Upper lobe of left lung (tissue), 6 donors: ENCODE measurements at regions not wholly inside any gene's neighbourhood (a gene's known extent, or its start where the extent isn't known, plus 50 kb on each side); places are given as distances from the start of the nearest gene placed in this dataset.

Experiments
- ATAC-seq, 2 donors: fragments of 200-7000 bp; cut with Tn5 transposase; one replicate each; pipeline ENCODE4 v1.9.1; 2022; ENCODE audit warnings: mild to moderate bottlenecking in 2 of 2, moderate library complexity in 2 of 2; ENCODE audit not compliant: low FRiP score in 2 of 2
- DNase-seq, 2 donors: peaks; one replicate each; pipeline ENCODE4 v3.0.0-alpha.2; 2019 to 2020
- H3K27ac ChIP-seq, 4 donors: fragments of 200-600 bp; sonication (generic); one replicate each; pipeline ENCODE4 v1.5.1; 2016 to 2019
- H3K27me3 ChIP-seq, 4 donors: fragments of 200-600 bp; sonication (generic); one replicate each; pipeline ENCODE4 v1.5.1; 2017 to 2019
- H3K36me3 ChIP-seq, 4 donors: fragments of 200-600 bp; sonication (generic); one replicate each; pipeline ENCODE4 v1.5.1; 2016 to 2019
- H3K4me1 ChIP-seq, 4 donors: fragments of 200-600 bp; sonication (generic); one replicate each; pipeline ENCODE4 v1.5.1; 2018 to 2019
- H3K4me3 ChIP-seq, 4 donors: fragments of 200-600 bp; sonication (generic); one replicate each; pipeline ENCODE4 v1.5.1; 2017 to 2019; ENCODE audit warnings: mild to moderate bottlenecking in 2 of 4, moderate library complexity in 1 of 4
- H3K9me3 ChIP-seq, 4 donors: fragments of 200-600 bp; sonication (generic); one replicate each; pipeline ENCODE4 v1.5.1; 2018 to 2019
- EP300 ChIP-seq, 4 donors: sonication (generic); formaldehyde crosslinking; IDR thresholded peaks; one replicate each; pipeline ENCODE4 v1.5.1; 2017; ENCODE audit warnings: antibody characterized with exemption in 4 of 4, control low read depth in 2 of 4
- POLR2A ChIP-seq, 4 donors: fragments of 450-650 bp; IDR thresholded peaks; one replicate each; pipeline ENCODE4 v1.5.1; 2016 to 2017; ENCODE audit warnings: antibody characterized with exemption in 4 of 4, mild to moderate bottlenecking in 2 of 4
- POLR2AphosphoS5 ChIP-seq, 2 donors: sonication (generic); formaldehyde crosslinking; IDR thresholded peaks; one replicate each; pipeline ENCODE4 v1.5.1; 2017; ENCODE audit warnings: antibody characterized with exemption in 2 of 2
- WGBS, 2 donors: methylation state at CpG; one replicate each; pipeline ENCODE4 v1.1.5; 2017 to 2018; 5-methylcytosine and 5-hydroxymethylcytosine counted together
- TF ChIP-seq, protein P1 (sequence below), 6 experiments: fragments of 450-650 bp in 4 of 6; fragments of 200-600 bp in 2 of 6; sonication (generic) in 2 of 6; IDR thresholded peaks; one replicate each; pipeline ENCODE4 v1.5.1; 2016 to 2019; ENCODE audit warnings: antibody characterized with exemption in 6 of 6
- donor health status: DM: no; HTN: no; CAD: no; lungs with moderate emphysema.
- donor health status: DM: no; HTN: yes; CAD: no; lungs with severe emphysema.

DNA sequence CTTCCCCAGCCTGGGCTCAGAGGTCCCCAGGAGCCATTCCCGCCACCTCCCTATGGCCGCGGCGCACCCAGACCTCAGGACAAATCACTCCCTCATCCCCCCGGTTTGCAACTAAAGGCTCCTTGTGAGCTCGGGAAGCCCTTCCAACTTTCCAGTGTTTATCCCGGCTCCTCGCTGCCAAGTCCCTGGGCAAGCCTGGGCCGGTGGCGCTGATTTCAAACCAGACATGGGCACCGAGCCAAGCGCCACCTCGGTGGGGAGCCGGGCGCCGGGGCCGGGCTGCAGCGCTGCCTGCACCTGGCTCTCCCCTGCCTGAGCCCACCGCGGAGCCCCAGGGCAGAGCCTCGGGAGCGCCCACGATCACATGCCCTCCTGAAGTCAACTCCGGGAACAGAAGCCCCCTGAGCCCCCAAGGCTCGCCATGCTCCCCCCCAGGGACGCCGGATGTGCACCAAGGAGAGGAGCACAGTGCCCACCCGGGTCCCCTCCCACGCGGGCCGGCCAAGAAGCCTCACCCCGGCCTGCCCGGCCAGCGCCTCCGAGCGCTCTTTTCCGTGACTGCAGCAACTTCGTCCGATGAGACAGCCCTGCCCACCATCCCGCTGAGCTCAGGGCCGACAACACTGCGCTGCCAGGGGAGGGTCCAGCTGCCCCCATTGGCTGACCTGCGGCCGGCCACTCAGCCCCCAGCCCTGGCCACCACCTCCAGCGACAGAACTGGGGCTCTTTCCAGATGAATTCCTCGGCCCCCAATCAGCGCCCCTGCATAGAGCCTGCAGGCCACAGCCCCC, 50.0 kb downstream of the NCOR2 start:
- WGBS, 2 donors: 14 to 16% methylated on average over 7 to 40 of the region's 47 CpGs
- Histone ChIP-seq H3K36me3 (peaks cover 0 to 5% (median 1%) of the 10 kb centered on the region in 4 donors), H3K4me3 (peak overlapping the region; percentile 14 to 54 (median 40)), H3K27me3 (no peaks in the 10 kb centered on the region), H3K27ac (peak overlapping the region; percentile 86 to 95 (median 90)), H3K4me1 (peaks cover 67 to 86% (median 73%) of the 10 kb centered on the region in 4 donors), H3K9me3 (no peaks in the 10 kb centered on the region)
- DNase-seq: peak; percentile 83 to 90
- ATAC-seq: peak in 1 of 2 donors; percentile 8
- TF ChIP-seq EP300 (IDR thresholded peaks at IDR 0.05) (peak in 1 of 4 donors; percentile 16), POLR2AphosphoS5 (IDR thresholded peaks at IDR 0.05) (peak in 1 of 2 donors; percentile 45), POLR2A (IDR thresholded peaks at IDR 0.05) (no peak)
- TF ChIP-seq, protein P1, sequence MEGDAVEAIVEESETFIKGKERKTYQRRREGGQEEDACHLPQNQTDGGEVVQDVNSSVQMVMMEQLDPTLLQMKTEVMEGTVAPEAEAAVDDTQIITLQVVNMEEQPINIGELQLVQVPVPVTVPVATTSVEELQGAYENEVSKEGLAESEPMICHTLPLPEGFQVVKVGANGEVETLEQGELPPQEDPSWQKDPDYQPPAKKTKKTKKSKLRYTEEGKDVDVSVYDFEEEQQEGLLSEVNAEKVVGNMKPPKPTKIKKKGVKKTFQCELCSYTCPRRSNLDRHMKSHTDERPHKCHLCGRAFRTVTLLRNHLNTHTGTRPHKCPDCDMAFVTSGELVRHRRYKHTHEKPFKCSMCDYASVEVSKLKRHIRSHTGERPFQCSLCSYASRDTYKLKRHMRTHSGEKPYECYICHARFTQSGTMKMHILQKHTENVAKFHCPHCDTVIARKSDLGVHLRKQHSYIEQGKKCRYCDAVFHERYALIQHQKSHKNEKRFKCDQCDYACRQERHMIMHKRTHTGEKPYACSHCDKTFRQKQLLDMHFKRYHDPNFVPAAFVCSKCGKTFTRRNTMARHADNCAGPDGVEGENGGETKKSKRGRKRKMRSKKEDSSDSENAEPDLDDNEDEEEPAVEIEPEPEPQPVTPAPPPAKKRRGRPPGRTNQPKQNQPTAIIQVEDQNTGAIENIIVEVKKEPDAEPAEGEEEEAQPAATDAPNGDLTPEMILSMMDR (IDR thresholded peaks at IDR 0.05): no peak

DNA sequence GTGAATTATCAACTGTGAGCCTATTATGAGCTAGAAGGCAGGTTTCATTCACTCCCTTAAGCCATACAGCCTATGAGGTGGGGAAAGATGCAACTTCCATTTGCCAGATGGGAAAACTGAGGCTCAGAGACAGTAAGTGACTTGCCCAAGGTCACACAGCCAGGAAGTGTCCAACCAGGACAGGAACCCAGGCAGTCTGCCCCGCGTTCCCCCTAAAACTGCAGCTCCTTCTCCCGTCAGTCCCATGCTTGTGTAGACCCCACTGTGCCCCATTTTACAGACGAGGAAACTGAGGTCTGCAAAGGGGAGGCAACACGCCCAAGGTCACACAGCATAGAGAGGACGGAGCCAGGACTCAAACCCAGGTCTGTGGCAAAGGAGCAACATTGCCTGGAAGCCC, 50.6 kb downstream of the NCOR2 start:
- TF ChIP-seq POLR2A (IDR thresholded peaks at IDR 0.05): no peak
- no peak for TF ChIP-seq EP300 (IDR thresholded peaks at IDR 0.05)
- TF ChIP-seq, protein P1 (IDR thresholded peaks at IDR 0.05): no peak
- no peak for TF ChIP-seq POLR2AphosphoS5 (IDR thresholded peaks at IDR 0.05)
- ATAC-seq (no peak), DNase-seq (no peak)
- peak overlapping the region in 3 of 4 donors; percentile 29 to 54 (median 50) for H3K4me3 ChIP-seq
- 55 to 56% methylated on average over 5 to 6 of the region's 6 CpGs for WGBS, 2 donors
- peaks cover 73 to 93% (median 77%) of the 10 kb centered on the region in 4 donors for H3K4me1 ChIP-seq
- no peaks in the 10 kb centered on the region for H3K9me3 ChIP-seq
- H3K27me3 ChIP-seq: no peaks in the 10 kb centered on the region
- H3K36me3 ChIP-seq: peaks cover 0 to 5% (median 1%) of the 10 kb centered on the region in 4 donors
- H3K27ac ChIP-seq: peak overlapping the region; percentile 86 to 95 (median 90)

DNA sequence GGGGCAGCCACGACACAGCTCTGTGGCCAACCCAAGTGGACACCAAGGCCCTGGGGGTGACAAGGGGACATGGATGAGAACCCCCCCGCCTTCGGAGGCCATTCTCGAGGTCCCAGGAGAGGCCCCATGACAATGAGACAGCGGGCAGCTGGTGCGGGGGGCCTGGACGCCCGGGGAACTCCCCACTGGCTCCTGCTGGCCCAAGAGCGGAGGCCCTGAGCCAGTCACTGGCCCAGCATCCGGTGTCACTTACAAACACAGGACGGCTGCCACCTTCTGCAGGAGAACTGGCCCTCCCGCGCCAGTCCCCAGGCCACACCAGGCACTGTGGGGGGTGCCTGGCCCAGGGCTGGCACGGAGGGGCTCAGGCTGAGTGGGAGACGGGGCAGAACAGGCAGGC, 51.4 kb downstream of the NCOR2 start:
- ATAC-seq: no peak
- Histone ChIP-seq H3K4me1 (peaks cover 69 to 95% (median 75%) of the 10 kb centered on the region in 4 donors), H3K27ac (peak overlapping the region; percentile 86 to 95 (median 90)), H3K9me3 (no peaks in the 10 kb centered on the region), H3K4me3 (peak overlapping the region in 1 of 4 donors; percentile 54), H3K27me3 (no peaks in the 10 kb centered on the region), H3K36me3 (peaks cover 0 to 6% (median 4%) of the 10 kb centered on the region in 4 donors)
- peak in 1 of 2 donors; percentile 40 for DNase-seq
- TF ChIP-seq POLR2AphosphoS5 (IDR thresholded peaks at IDR 0.05) (no peak), POLR2A (IDR thresholded peaks at IDR 0.05) (no peak), EP300 (IDR thresholded peaks at IDR 0.05) (no peak)
- TF ChIP-seq, protein P1 (IDR thresholded peaks at IDR 0.05): no peak
- 70 to 83% methylated on average over 2 to 15 of the region's 15 CpGs for WGBS, 2 donors

DNA sequence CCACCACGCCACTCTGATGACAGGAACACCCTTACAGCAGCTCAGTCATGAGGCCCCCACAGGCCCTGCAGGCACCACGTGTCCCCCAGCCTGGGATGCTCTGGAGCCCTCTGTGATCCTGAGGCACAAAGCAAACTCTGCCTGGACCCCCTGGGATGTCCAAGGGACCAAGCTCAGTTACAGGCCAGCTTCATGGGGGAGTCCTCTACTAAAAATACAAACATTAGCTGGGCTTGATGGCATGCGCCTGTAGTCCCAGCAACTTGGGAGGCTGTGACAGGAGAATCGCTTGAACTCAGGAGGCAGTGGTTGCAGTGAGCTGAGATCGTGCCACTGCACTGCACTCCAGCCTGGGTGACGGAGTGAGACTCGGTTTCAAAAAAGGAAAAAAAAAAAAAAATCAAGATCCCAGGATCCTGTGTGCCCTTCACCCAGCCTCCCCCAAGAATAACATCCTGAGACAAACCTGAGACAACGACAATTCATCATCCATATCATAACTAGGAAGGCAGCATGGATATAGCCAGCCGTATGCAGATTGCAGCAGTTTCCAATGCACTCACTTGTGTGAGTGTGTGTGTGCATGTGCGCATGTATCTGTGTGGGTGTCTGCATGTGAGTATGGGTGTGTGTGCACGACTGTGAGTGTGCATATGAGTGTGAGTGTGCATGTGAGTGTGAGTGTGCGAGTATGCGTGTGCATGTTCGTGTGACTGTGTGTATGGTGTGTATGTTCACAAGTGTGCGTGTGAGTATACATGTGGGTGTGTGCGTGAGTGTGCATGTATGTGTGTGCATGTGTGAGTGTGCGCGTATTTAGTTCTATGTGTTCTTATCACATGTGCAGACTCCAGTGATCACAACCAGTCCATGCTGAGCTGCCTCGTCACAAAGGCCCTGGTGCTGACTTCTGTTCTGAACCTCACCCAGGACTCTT, 52.1 kb downstream of the NCOR2 start:
- no peak for DNase-seq
- 90 to 92% methylated on average over 19 of the region's 19 CpGs for WGBS, 2 donors
- no peaks in the 10 kb centered on the region for H3K27me3 ChIP-seq
- no peak for TF ChIP-seq POLR2AphosphoS5 (IDR thresholded peaks at IDR 0.05)
- peaks cover 0 to 7% (median 4%) of the 10 kb centered on the region in 4 donors for H3K36me3 ChIP-seq
- H3K4me1 ChIP-seq: peaks cover 65 to 95% (median 68%) of the 10 kb centered on the region in 4 donors
- peak overlapping the region; percentile 86 to 95 (median 90) for H3K27ac ChIP-seq
- no peak for ATAC-seq
- H3K4me3 ChIP-seq: no peak overlapping the region
- no peaks in the 10 kb centered on the region for H3K9me3 ChIP-seq
